Hepatocyte (in vitro differentiated cells): ENCODE measurements at regions not wholly inside any gene's neighbourhood (a gene's known extent, or its start where the extent isn't known, plus 50 kb on each side); places are given as distances from the start of the nearest gene placed in this dataset.

Source experiments
- DNase-seq: peaks from one replicate; pipeline ENCODE4 v3.0.0-alpha.2; 2016; ENCODE audit warnings: low spot score
- H2AFZ ChIP-seq: fragments of 200-600 bp; sonication (generic); 2 replicates; pipeline ENCODE4 v1.6.0; 2016; ENCODE audit warnings: antibody characterized with exemption, mild to moderate bottlenecking
- H3K27ac ChIP-seq: fragments of 200-600 bp; sonication (generic); 2 replicates; pipeline ENCODE4 v1.5.1; 2016; ENCODE audit warnings: mild to moderate bottlenecking
- H3K27me3 ChIP-seq: fragments of 200-600 bp; sonication (generic); 2 replicates; pipeline ENCODE4 v1.6.1; 2016
- H3K36me3 ChIP-seq: fragments of 200-600 bp; sonication (generic); replicated peaks from 2 replicates; pipeline ENCODE4 v1.5.1; 2016; ENCODE audit warnings: low read depth; ENCODE audit not compliant: insufficient read depth
- H3K4me1 ChIP-seq: fragments of 200-600 bp; sonication (generic); 2 replicates; pipeline ENCODE4 v1.5.1; 2016; ENCODE audit warnings: mild to moderate bottlenecking, moderate library complexity; ENCODE audit not compliant: insufficient read depth
- H3K4me2 ChIP-seq: fragments of 200-600 bp; sonication (generic); 2 replicates; pipeline ENCODE4 v1.6.0; 2016
- H3K4me3 ChIP-seq: fragments of 200-600 bp; sonication (generic); 2 replicates; pipeline ENCODE4 v1.5.1; 2016; ENCODE audit warnings: mild to moderate bottlenecking
- H3K79me2 ChIP-seq: fragments of 200-600 bp; sonication (generic); 2 replicates; pipeline ENCODE4 v1.6.0; 2017; ENCODE audit warnings: mild to moderate bottlenecking
- H3K9me2 ChIP-seq: fragments of 200-600 bp; sonication (generic); replicated peaks from 2 replicates; pipeline ENCODE4 v1.6.0; 2017; ENCODE audit warnings: mild to moderate bottlenecking; ENCODE audit not compliant: insufficient read depth
- H3K9me3 ChIP-seq: fragments of 200-600 bp; sonication (generic); 2 replicates; pipeline ENCODE4 v1.5.1; 2016; ENCODE audit warnings: low read depth, mild to moderate bottlenecking
- H4K20me1 ChIP-seq: fragments of 200-600 bp; sonication (generic); 2 replicates; pipeline ENCODE4 v1.6.0; 2016; ENCODE audit warnings: mild to moderate bottlenecking; ENCODE audit not compliant: insufficient read depth, poor library complexity, severe bottlenecking
- CTCF ChIP-seq: fragments of 200-600 bp; sonication (generic); IDR thresholded peaks from 2 replicates; pipeline ENCODE4 v1.5.1; 2016; ENCODE audit warnings: antibody characterized with exemption, mild to moderate bottlenecking; ENCODE audit not compliant: poor library complexity
- EZH2 ChIP-seq: fragments of 200-600 bp; sonication (generic); IDR thresholded peaks from 2 replicates; pipeline ENCODE4 v1.6.1; 2016; ENCODE audit warnings: antibody characterized with exemption, mild to moderate bottlenecking, borderline replicate concordance
- EZH2phosphoT487 ChIP-seq: fragments of 200-600 bp; sonication (generic); IDR thresholded peaks from one replicate; pipeline ENCODE4 v1.6.1; 2018; ENCODE audit warnings: antibody characterized with exemption, mild to moderate bottlenecking, low read depth, moderate library complexity; ENCODE audit not compliant: unreplicated experiment, severe bottlenecking
- WGBS: methylation state at CpG from one replicate; pipeline ENCODE4 v1.1.6; 2016; ENCODE audit warnings: low lambda C conversion rate; ENCODE audit errors: missing lambda C conversion rate; 5-methylcytosine and 5-hydroxymethylcytosine counted together

GRCh38 chr18:60599267-60599666 is 226.7 kb upstream of the MC4R start:
- Histone ChIP-seq H3K4me2 (no peak overlapping the region), H3K79me2 (no peaks in the 10 kb centered on the region), H3K9me3 (no peaks in the 10 kb centered on the region), H3K4me1 (no peaks in the 10 kb centered on the region), H3K9me2 (no peaks in the 10 kb centered on the region), H4K20me1 (no peaks in the 10 kb centered on the region), H3K27ac (no peak overlapping the region), H2AFZ (no peak overlapping the region), H3K4me3 (no peak overlapping the region), H3K27me3 (no peaks in the 10 kb centered on the region), H3K36me3 (no peaks in the 10 kb centered on the region)
- TF ChIP-seq EZH2phosphoT487 (no peak), CTCF (no peak), EZH2 (no peak)
- no peak for DNase-seq
- 70% methylated on average over 1 of the region's 1 CpG for WGBS

GRCh38 chr18:60599995-60600394 is 227.4 kb upstream of the MC4R start:
- 84% methylated on average over 2 of the region's 2 CpGs for WGBS
- Histone ChIP-seq H3K79me2 (no peaks in the 10 kb centered on the region), H2AFZ (no peak overlapping the region), H3K9me2 (no peaks in the 10 kb centered on the region), H3K4me2 (no peak overlapping the region), H3K36me3 (no peaks in the 10 kb centered on the region), H3K4me1 (no peaks in the 10 kb centered on the region), H4K20me1 (no peaks in the 10 kb centered on the region), H3K27me3 (no peaks in the 10 kb centered on the region), H3K9me3 (no peaks in the 10 kb centered on the region), H3K4me3 (no peak overlapping the region), H3K27ac (no peak overlapping the region)
- DNase-seq, result no peak
- TF ChIP-seq CTCF (no peak), EZH2 (no peak), EZH2phosphoT487 (no peak)

GRCh38 chr18:60601249-60601648 is 228.7 kb upstream of the MC4R start:
- no peaks in the 10 kb centered on the region for H3K36me3 ChIP-seq
- H3K4me2 ChIP-seq, result no peak overlapping the region
- 86% methylated on average over 2 of the region's 2 CpGs for WGBS
- no peaks in the 10 kb centered on the region for H3K9me2 ChIP-seq
- no peak overlapping the region for H3K27ac ChIP-seq
- no peak overlapping the region for H3K4me3 ChIP-seq
- H3K27me3 ChIP-seq, result no peaks in the 10 kb centered on the region
- no peaks in the 10 kb centered on the region for H3K9me3 ChIP-seq
- H2AFZ ChIP-seq, result no peak overlapping the region
- H3K79me2 ChIP-seq, result no peaks in the 10 kb centered on the region
- TF ChIP-seq CTCF, result no peak
- no peak for TF ChIP-seq EZH2
- TF ChIP-seq EZH2phosphoT487, result no peak
- H3K4me1 ChIP-seq, result no peaks in the 10 kb centered on the region
- no peaks in the 10 kb centered on the region for H4K20me1 ChIP-seq
- no peak for DNase-seq

- no peaks in the 10 kb centered on the region for H3K27me3 ChIP-seq
- H3K9me2 ChIP-seq, result no peaks in the 10 kb centered on the region
- no peaks in the 10 kb centered on the region for H3K79me2 ChIP-seq
- no peaks in the 10 kb centered on the region for H3K4me1 ChIP-seq
- no peak overlapping the region for H3K4me2 ChIP-seq
- no peak for DNase-seq
- no peaks in the 10 kb centered on the region for H3K36me3 ChIP-seq
- H3K4me3 ChIP-seq, result no peak overlapping the region
- H3K9me3 ChIP-seq, result no peaks in the 10 kb centered on the region
- TF ChIP-seq EZH2phosphoT487, result no peak
- TF ChIP-seq CTCF, result no peak
- no peak for TF ChIP-seq EZH2
- no peaks in the 10 kb centered on the region for H4K20me1 ChIP-seq
- WGBS, result 97% methylated on average over 5 of the region's 5 CpGs
- H2AFZ ChIP-seq, result no peak overlapping the region
- H3K27ac ChIP-seq, result no peak overlapping the region
Observed at GRCh38 chr18:60623331-60623730, 250.8 kb upstream of the MC4R start.
